ENCODE measurements at regions not wholly inside any gene's neighbourhood (a gene's known extent, or its start where the extent isn't known, plus 50 kb on each side); places are given as distances from the start of the nearest gene placed in this dataset.
A peak's percentile ranks its signal among the peaks of the same experiment; 100 is the strongest.

DNA sequence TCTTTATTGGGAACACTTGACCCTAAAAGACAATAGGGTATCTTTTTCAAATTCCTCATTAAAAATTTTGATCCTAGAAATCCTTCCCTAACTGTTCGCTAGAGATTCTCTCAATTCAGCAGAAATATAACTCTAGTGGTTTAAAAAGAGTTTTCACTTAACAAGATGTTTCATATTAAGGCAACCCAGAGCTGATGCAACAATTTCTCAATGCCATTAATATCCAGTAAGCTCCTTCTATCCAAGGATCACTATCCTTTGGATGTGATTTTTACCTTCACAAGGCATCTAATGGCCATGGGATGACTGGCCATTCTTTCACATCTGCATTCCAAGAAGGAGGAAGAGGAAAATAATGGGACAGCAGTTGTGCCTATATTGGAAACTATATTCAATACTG is 183.4 kb downstream of the ANKRD50 start:
- no peak for DNase-seq (ENCODE audit: low spot score)

DNA sequence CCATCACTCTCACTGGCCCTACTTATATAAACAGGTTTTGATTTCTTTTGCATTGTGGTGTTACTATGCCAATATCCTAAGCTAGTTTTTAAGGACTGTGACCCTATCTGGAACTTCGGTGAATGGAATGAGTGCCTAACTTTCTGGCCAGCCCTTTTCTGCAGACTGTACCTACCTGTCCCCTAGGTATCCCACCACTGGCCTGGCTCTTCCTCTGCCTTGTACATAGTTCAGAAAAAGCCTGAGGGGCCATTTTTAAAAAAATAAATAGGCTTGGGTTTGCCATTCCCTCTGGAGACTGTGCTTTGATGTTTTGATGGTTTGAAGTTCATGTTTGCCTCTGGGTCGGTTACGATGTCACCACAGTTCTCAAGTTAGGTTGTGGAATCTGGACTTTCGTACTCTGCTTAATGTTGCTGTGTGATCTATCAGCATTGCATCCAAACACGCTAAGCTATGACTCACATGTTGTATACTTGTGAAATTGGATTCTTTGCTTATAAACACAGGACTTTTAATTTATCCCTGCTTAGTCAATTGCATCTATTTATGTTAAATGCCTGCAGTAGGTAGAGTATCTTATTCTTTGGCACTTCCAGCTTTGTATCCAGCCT is 182.0 kb downstream of the ANKRD50 start:
- DNase-seq (ENCODE audit: low spot score), result peak; percentile 76

DNA sequence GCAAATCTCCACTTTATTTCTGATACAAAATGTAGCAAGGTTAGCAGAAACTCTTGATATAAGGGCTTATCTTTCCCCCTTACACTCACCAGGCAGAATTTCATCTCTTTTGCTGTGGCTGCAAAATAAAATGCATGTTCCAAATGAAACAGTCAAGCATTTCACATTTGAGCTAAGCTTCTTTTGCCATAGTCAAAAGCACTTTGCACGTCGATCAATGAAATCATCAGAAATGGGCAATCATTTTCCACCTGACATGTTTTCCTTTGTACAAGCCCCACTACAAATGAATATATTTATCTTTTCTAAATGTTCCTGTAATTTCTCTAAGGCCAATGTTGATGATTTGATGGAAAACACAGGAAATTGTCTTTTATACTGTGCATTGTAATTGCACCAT is 178.4 kb downstream of the ANKRD50 start:
- DNase-seq (ENCODE audit: low spot score), result no peak

DNA sequence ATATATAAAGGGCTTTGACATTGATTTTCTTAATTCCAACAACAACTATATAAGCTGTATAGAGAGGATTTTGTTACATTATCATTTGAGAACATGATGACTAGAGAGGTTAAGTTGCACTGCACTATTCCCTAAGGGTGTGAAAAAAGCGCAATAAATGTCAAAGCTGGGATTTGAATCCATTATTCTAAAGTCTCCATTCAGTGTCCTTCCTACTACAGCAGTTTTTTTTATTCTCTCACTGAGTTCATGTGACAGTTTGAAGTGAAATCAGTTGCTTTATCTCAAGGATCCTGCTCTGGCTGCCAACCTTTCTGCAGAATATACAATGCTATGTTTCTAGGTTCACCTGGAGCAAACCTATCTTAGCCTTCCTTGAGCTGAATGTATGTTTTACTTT is 177.5 kb downstream of the ANKRD50 start:
- no peak for DNase-seq (ENCODE audit: low spot score)

DNA sequence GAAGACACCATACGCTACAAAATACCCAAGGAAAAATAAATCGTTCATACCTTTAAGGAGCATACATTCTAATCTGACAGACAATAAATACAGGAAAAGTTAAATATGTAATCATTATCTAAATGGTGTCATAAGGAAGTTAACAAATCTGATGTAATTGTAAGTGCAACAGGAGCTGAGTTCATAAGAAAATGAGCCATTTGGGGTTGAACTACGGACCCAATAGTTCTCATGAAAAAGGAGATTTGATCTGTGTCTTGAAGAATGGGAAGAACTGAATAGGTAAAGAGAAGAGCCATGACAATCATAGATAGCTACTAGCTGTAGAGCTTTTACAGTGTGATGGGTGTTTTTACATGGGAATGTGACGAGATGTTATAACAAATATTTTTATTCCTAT is 175.6 kb downstream of the ANKRD50 start:
- DNase-seq (ENCODE audit: low spot score), result no peak

DNA sequence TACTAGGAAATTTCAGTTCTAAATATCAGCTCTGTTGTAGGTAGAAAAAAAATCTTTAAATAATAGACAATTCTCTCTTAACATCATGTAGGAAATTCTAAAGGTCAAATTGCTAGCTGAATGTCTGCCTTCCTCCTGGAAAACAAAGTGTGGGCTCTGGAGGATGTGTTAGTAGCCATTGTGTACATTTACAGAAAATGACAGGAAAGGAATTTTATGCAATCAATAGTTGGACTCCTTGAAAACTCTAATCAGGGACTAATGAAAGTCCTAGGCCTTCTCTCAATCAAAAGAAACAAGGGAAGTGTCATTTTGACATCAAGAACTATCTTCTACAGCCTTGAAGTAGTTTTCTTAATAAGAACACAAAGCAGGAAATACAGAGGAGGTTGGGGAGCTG is 174.6 kb downstream of the ANKRD50 start:
- DNase-seq (ENCODE audit: low spot score), result no peak

DNA sequence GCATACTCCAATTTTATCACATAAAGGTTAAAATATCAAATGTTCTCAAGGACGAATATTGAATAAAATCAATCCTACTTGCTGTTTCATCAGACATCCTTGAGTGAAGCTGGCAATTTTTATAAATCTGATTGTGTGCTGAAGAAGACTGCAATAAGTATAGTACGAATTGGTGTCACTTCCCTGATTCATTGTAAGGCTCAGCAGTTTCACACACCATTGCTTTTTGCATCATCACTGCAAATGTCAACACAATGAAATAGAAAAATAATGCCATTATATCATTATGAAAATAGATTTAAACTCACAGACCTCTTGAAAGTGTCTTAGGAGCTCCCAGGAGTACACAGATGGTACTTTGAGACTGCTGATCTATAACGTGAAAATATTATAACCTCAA is 172.5 kb downstream of the ANKRD50 start:
- DNase-seq (ENCODE audit: low spot score), result no peak

DNA sequence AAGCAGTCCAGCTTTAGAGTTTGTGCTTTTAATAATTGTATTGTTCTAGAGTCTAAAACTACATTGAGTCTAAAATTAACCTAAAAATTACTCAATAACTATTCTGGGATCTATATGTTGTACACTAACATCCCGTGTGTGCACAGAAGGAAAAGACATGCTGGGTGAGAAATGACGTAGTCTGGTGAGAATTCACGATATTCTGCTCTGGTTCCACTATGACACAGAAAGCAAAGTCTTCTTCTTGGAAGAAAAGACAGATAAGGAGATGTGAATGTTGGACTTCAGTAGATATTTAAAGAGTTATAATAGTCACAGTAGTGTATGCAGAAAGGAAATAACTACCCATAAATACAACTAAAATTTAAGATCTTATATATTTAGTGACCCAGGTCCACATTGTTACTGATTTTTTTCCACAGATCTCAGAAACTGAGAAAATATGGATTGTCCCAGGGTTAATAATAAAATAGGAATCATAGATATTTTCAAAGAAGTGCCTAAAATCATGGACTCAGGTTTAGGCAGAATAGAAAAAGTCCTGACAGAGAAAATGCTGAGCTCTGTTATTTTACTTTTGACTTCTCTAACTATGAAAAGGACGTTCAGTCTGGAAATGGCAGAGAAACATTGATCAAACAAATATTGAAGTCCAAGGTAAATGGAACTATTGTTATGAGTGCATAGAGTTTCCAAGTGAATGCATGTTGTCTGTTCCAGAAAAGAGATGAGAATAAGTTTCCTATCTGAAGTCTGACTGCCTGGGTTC is 170.7 kb downstream of the ANKRD50 start:
- no peak for DNase-seq (ENCODE audit: low spot score)

DNA sequence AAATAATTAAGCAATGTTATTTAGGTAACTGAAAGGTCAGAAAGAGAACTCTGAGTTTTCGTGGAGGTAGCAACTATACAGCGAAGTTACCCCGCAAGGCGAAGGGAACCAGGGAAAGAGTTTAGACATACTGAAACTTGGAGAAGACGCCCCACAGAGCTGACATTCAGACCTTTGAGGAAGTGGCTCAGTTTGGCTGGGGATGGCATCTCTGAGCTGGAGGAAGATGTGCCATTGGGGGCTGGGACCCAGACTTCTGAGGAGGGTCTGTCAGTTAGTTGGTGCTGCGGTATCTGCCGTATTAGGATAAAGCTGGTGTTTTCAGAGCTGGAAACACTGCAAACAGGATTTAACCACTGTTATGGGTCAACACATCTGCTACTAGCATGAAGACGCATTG is 156.6 kb downstream of the ANKRD50 start:
- no peak for DNase-seq (ENCODE audit: low spot score)

DNA sequence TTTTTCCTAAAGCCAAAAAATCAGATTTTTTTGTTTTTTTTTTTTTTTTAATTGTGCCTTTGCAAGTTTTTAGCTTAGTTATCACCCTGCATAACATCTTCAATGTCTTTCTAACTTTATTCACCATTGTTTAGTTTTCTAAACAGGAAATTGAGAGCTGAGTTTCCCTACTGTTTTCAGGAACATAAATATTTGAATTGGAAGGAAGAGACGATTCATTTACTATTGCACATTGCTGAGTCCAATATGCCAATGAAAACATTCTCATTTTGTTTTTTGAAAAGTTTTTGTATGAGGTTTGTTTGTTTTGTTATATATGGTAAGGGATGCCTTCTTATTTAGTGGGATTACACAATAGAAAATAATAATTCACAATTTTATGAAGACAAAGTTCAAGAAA is 148.4 kb downstream of the ANKRD50 start:
- DNase-seq (ENCODE audit: low spot score), result no peak

DNA sequence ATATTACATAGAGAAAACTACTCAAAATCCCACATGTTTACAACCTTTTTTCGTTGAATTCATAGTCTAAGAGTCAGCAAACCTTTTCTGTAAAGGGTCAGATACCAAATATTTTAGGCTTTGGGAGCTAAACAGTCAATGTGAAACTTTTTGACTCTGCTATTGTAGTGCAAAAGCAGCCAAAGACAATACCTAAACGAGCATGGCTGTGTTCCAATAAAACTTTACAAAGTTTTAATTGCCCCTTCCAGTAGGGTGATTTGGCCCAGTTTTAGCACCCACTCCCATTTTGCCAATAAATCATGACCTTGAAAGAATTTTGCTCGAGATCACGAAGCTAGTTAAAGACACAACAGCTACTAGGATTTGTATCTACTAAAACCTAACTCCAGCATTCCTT is 147.2 kb downstream of the ANKRD50 start:
- DNase-seq (ENCODE audit: low spot score), result no peak

DNA sequence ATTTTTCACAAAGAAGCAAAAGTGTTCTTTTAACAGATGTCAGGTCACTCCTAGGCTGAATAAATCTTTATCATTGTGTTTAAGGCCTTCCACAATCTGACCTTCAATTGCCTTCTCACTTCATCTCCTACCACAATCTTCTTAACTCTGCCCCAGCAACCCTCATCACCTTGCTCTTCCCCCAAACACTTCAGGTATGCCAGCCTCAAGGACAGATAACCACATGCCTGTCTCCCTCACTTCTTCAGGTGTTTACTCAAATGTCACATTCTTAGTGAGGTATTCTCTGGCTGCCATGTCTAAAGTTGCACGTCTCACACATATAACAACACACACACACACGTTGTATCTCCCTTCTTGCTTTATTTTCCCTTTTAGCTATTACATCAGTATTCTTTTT is 146.5 kb downstream of the ANKRD50 start:
- no peak for DNase-seq (ENCODE audit: low spot score)

DNA sequence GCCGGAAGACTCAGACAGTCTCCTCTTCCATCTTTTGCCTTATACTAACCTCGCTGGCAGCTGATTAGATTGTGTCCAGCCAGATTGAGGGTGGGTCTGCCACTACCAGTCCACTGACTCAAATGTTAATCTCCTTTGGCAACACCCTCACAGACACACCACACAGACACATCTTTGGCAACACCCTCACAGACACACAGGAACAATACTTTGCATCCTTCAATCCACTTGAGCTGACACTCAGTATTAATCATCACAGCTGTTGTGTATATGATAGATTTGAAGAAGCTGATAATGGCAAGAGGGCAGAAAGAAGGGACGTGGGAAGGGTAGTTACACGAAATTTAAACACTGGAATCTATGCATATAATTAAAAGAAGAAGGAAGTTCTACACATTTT is 139.5 kb downstream of the ANKRD50 start:
- no peak for DNase-seq (ENCODE audit: low spot score)

DNA sequence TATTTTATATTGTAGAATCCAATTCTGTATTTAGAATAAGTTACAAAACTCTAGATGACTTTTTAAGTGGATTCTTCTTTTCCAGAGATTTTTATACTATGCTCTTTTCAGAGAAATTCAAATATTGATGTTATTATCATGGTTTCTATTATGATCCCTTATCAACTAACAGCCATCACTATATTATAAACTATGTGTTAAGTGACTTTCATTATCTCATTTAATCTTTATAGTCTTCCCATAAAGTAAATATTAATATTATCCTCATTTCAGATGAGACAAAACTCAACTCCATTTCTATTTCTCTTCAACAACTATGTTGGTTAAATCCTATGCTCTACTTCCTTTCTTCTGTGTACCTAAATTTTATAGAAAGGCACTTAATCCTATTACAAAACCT is 132.6 kb downstream of the ANKRD50 start:
- no peak for DNase-seq (ENCODE audit: low spot score)

DNA sequence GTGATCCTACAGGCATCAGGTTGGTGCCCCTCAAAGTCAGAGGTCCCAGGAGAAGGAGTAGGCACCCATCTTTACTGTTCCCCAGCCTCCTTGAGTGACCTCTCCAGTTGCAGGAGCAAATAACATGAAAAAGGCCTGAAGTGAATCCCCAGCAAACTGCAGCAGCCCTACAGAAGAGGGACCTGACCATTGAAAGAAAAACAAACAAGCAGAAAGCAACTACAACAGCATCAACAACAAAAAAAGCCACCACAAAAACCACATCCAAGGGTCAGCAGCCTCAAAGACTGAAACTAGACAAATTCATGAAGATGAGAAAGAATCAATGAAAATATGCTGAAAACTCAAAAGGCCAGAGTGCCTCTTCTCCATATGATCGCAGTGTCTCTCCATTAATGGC is 128.7 kb downstream of the ANKRD50 start:
- no peak for DNase-seq (ENCODE audit: low spot score)

DNA sequence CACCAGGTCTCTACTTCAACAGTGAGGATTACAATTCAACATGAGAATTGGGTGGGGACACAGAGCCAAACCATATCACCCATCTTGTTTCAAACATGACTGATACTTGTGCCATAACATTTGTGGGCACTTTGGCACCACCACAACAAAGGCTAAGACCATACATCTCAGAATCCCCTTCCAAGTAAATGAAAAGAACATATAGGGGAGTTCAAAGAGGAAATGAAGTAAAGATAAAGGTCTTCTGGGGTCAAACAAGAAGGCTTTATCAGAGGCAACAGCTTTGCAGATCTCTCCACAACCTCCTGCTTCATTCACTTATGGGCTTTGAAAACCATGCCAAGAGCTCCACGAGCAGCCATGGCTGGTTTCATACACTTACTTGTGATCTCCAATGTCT is 122.7 kb downstream of the ANKRD50 start:
- no peak for DNase-seq (ENCODE audit: low spot score)

DNA sequence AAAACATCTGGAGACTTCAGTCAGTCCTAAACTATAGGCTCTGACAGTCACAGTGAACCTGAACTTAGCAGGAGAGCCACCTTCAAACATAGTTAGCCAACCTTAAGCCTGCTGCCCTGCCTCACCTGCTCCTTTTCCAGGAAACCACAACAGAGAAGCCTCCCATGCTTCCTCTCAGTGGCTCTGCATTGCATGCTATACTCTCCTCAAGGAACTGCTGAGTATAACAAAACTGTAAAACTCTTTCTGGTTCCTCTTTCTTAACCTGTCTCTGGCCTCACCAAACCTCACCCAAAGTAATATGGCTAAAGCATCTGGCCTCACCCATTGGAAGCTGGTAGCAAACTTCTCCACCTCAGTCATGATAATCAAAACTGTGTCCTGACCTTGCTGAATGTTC is 122.1 kb downstream of the ANKRD50 start:
- DNase-seq (ENCODE audit: low spot score), result no peak

DNA sequence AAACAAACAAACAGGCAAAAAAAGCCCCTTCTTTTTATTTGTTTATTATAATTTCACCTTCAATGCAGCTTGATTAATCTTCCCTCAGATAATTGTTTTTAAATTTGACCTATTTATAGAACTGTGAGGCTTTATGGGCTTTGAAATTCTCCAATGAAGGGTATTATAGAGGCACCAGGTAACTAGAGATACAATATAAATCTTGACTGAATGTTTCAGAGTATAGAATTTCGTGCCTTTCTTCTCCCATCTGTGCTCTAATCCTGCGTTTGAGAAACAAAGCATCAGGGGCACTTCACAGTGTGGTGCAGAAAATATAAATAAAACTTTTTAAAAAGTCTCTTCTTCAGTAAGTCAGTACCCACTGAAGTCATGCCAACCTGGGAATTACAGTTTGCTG is 120.9 kb downstream of the ANKRD50 start:
- no peak for DNase-seq (ENCODE audit: low spot score)

DNA sequence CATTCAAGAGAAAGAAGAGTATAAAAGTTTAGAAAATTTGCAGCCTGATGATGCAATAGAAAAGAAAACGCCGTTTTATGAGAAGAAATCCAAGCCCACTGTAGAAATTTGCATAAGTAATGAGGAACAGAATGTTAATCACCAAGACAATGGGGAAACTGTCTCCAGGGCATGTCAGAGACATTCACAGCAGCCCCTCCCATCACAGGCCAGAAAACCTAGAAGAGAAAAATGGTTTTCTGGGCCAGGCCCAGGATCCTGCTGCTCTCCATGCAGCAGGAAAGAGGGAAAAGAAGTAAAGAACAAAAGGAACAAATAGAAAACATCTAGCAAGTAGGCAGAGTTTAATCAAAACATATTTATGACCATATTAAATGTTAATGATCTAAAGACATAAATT is 119.0 kb downstream of the ANKRD50 start:
- no peak for DNase-seq (ENCODE audit: low spot score)

DNA sequence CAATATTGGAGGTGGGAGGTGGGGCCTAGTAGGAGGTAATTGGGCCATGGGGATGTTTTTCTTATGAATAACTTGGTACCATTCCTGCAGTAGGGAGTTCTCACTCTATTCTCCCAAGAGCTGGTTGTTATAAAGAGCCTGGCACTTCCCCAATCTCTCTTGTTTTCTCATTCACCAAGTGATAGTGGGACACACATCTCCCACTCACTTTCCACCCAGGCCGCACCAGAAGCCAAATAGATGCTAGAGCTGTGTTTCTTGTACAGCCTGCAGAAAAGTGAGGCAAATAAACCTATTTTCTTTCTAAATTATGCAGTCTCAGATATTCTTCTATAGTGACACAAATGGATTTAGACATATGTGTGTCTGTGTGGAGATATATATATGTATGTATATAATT is 117.6 kb downstream of the ANKRD50 start:
- no peak for DNase-seq (ENCODE audit: low spot score)

DNA sequence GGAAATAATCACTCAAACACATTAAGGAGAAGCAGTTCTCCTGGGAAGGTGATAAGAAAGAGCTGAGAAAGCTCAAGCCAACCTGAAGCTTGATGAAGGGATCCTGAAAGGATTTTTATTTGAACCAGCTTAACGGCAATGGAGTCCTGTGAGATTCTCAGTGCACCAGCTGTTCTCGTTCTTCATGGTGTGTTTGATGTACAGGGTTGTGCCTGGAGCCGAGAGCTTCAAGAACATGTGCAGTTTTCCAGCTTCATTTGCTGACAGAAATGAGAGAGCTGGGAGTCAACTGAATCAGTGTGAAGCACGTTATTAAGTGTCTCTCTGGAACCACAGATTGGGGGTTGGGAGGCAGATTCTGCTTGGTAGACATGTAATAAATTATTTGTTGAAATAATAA is 115.7 kb downstream of the ANKRD50 start:
- no peak for DNase-seq (ENCODE audit: low spot score)

DNA sequence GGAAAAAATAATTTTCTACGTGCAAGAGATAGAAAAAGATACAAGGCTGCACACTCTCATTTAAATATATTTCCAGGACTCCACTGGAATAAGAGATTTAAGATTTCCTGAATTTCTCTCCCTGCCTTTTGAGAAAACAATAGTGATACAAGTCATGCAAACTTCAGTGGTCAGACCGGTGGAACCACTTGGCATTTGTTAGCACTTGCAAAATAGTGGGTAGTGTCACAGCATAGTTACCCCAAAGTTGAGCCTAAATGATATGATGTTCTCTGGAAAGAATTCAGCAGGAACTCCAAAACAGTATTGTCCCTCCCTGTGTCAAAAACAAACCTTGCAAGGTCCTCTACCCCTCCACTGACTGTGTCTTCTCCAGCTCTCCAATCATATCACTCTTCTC is 102.3 kb downstream of the ANKRD50 start:
- no peak for DNase-seq (ENCODE audit: low spot score)
